HEK293 (cell line): ENCODE measurements at regions not wholly inside any gene's neighbourhood (a gene's known extent, or its start where the extent isn't known, plus 50 kb on each side); places are given as distances from the start of the nearest gene placed in this dataset.

ENCODE experiments used
- CTCF ChIA-PET: fragments of 350-600 bp; formaldehyde crosslinking; extraction: SDS; loops from one replicate; lab custom pipeline; 2021; ENCODE audit warnings: antibody characterized with exemption; lab: Yijun Ruan, JAX
- POLR2A ChIA-PET: fragments of 300-600 bp; formaldehyde crosslinking; extraction: SDS; loops from one replicate; lab custom pipeline; 2020; ENCODE audit warnings: antibody characterized with exemption, inconsistent platforms; lab: Yijun Ruan, JAX
- H3K27ac ChIP-seq: fragments of 200-500 bp; sonication (Bioruptor generic); 2 replicates; pipeline ENCODE4 v1.5.1; 2014; ENCODE audit warnings: low read depth, low read length, control low read depth, inconsistent platforms; ENCODE audit errors: extremely low read depth
- H3K36me3 ChIP-seq, 2 experiments: fragments of 200-500 bp in 1 of 2; sonication (Bioruptor generic) in 1 of 2; 1 replicate in 1 of 2; 2 replicates in 1 of 2; pipeline ENCODE4 v1.5.1; 2014 to 2017; ENCODE audit warnings: inconsistent platforms in 2 of 2, low read length in 2 of 2; ENCODE audit not compliant: control insufficient read depth in 2 of 2, insufficient read depth in 1 of 2
- H3K4me1 ChIP-seq: fragments of 200-500 bp; sonication (Bioruptor generic); 2 replicates; pipeline ENCODE4 v1.5.1; 2014; ENCODE audit warnings: mild to moderate bottlenecking, low read length, inconsistent platforms; ENCODE audit not compliant: control insufficient read depth, insufficient read depth
- H3K4me3 ChIP-seq: 2 replicates; pipeline ENCODE4 v1.5.1; 2011; ENCODE audit warnings: low read depth, mild to moderate bottlenecking, control low read depth, low read length, moderate library complexity
- H3K9me3 ChIP-seq: fragments of 200-500 bp; sonication (Bioruptor generic); 2 replicates; pipeline ENCODE4 v1.5.1; 2014; ENCODE audit warnings: low read depth, low read length, inconsistent platforms; ENCODE audit not compliant: control insufficient read depth, insufficient read depth
- ATF2 ChIP-seq: fragments of 450-650 bp; formaldehyde crosslinking; IDR thresholded peaks from 2 replicates; pipeline ENCODE4 v1.5.1; 2016; ENCODE audit warnings: missing biosample characterization, missing genetic modification characterization, low read depth
- ELK4 ChIP-seq: IDR thresholded peaks from 2 replicates; pipeline ENCODE4 v1.6.1; 2011; ENCODE audit warnings: mild to moderate bottlenecking, low read depth, low read length, borderline replicate concordance
- GLI2 ChIP-seq: fragments of 450-650 bp; formaldehyde crosslinking; IDR thresholded peaks from 2 replicates; pipeline ENCODE4; 2017; ENCODE audit warnings: missing biosample characterization, missing genetic modification characterization, low read depth, borderline replicate concordance
- INSM2 ChIP-seq: fragments of 450-650 bp; formaldehyde crosslinking; IDR thresholded peaks from 2 replicates; pipeline ENCODE4 v1.5.1; 2016; ENCODE audit warnings: missing biosample characterization, missing genetic modification characterization
- KLF7 ChIP-seq: fragments of 450-650 bp; formaldehyde crosslinking; IDR thresholded peaks from 2 replicates; pipeline ENCODE4 v1.5.1; 2016; ENCODE audit warnings: missing biosample characterization, missing genetic modification characterization, borderline replicate concordance
- KLF8 ChIP-seq: fragments of 450-650 bp; formaldehyde crosslinking; IDR thresholded peaks from 2 replicates; pipeline ENCODE4 v1.5.1; 2016; ENCODE audit warnings: missing biosample characterization, missing genetic modification characterization
- PBX3 ChIP-seq: sonication (generic); formaldehyde crosslinking; IDR thresholded peaks from 2 replicates; pipeline ENCODE4 v1.8.1; 2022; ENCODE audit warnings: mild to moderate bottlenecking, moderate library complexity, missing genetic modification reagents
- REPIN1 ChIP-seq: fragments of 450-650 bp; formaldehyde crosslinking; IDR thresholded peaks from 2 replicates; pipeline ENCODE4 v1.5.1; 2017; ENCODE audit warnings: missing biosample characterization, missing genetic modification characterization, low read depth
- SCRT1 ChIP-seq: fragments of 450-650 bp; formaldehyde crosslinking; IDR thresholded peaks from 2 replicates; pipeline ENCODE4 v1.5.1; 2016; ENCODE audit warnings: missing biosample characterization, missing genetic modification characterization, borderline replicate concordance
- SCRT2 ChIP-seq: fragments of 450-650 bp; formaldehyde crosslinking; IDR thresholded peaks from 2 replicates; pipeline ENCODE4 v1.5.1; 2016; ENCODE audit warnings: missing biosample characterization, missing genetic modification characterization
- SP7 ChIP-seq: fragments of 450-650 bp; formaldehyde crosslinking; IDR thresholded peaks from 2 replicates; pipeline ENCODE4 v1.5.1; 2016; ENCODE audit warnings: missing biosample characterization, missing genetic modification characterization
- ZBTB48 ChIP-seq: fragments of 450-650 bp; formaldehyde crosslinking; IDR thresholded peaks from 2 replicates; pipeline ENCODE4 v1.5.1; 2016; ENCODE audit warnings: missing biosample characterization, missing genetic modification characterization
- ZNF114 ChIP-seq: fragments of 450-650 bp; formaldehyde crosslinking; IDR thresholded peaks from 2 replicates; pipeline ENCODE4 v1.5.0; 2017; ENCODE audit warnings: missing biosample characterization, missing genetic modification characterization
- ZNF169 ChIP-seq: fragments of 450-650 bp; formaldehyde crosslinking; IDR thresholded peaks from 2 replicates; pipeline ENCODE4 v1.5.1; 2016; ENCODE audit warnings: missing biosample characterization, missing genetic modification characterization
- ZNF280D ChIP-seq: fragments of 450-650 bp; formaldehyde crosslinking; IDR thresholded peaks from 2 replicates; pipeline ENCODE4 v1.5.1; 2016; ENCODE audit warnings: missing biosample characterization, missing genetic modification characterization
- ZNF311 ChIP-seq: fragments of 450-650 bp; formaldehyde crosslinking; IDR thresholded peaks from 2 replicates; pipeline ENCODE4 v1.5.1; 2017; ENCODE audit warnings: missing biosample characterization, missing genetic modification characterization, borderline replicate concordance
- ZNF433 ChIP-seq: fragments of 450-650 bp; formaldehyde crosslinking; IDR thresholded peaks from 2 replicates; pipeline ENCODE4 v1.5.1; 2016; ENCODE audit warnings: missing biosample characterization, missing genetic modification characterization, low read depth
- ZNF544 ChIP-seq: fragments of 450-650 bp; formaldehyde crosslinking; IDR thresholded peaks from 2 replicates; pipeline ENCODE4 v1.5.0; 2017; ENCODE audit warnings: missing biosample characterization, missing genetic modification characterization
- ZNF571 ChIP-seq: fragments of 450-650 bp; formaldehyde crosslinking; IDR thresholded peaks from 2 replicates; pipeline ENCODE4 v1.5.0; 2017; ENCODE audit warnings: missing biosample characterization, missing genetic modification characterization
- ZNF677 ChIP-seq: fragments of 450-650 bp; IDR thresholded peaks from 2 replicates; pipeline ENCODE4 v1.5.0; 2018; ENCODE audit warnings: missing biosample characterization, mild to moderate bottlenecking, missing genetic modification characterization, moderate library complexity
- ZNF76 ChIP-seq: fragments of 450-650 bp; formaldehyde crosslinking; IDR thresholded peaks from 2 replicates; pipeline ENCODE4; 2016; ENCODE audit warnings: low read depth, missing biosample characterization, missing genetic modification characterization, borderline replicate concordance
- ZNF776 ChIP-seq: fragments of 450-650 bp; formaldehyde crosslinking; IDR thresholded peaks from 2 replicates; pipeline ENCODE4 v1.5.0; 2017; ENCODE audit warnings: missing biosample characterization, missing genetic modification characterization, borderline replicate concordance

- TF ChIP-seq ZNF169 (tag by site-specific recombination) (no peak), ELK4 (no peak), ZNF433 (tag by site-specific recombination) (no peak), ZNF311 (tag by site-specific recombination) (no peak)
Measured at GRCh38 chr5:85170183-85170582, 785.5 kb upstream of the EDIL3 start (continued).

GRCh38 chr5:85173469-85173868, 788.8 kb upstream of the EDIL3 start:
- Histone ChIP-seq H3K9me3 (no peaks in the 10 kb centered on the region), H3K36me3 (no peaks in the 10 kb centered on the region), H3K27ac (no peak overlapping the region), H3K4me1 (no peaks in the 10 kb centered on the region), H3K4me3 (no peak overlapping the region)
- ChIA-PET CTCF (no interaction called here), POLR2A (no interaction called here)
- TF ChIP-seq INSM2 (no peak), ZBTB48 (no peak), ZNF571 (no peak), KLF8 (tag by site-specific recombination) (no peak), ZNF677 (tag by site-specific recombination) (no peak), ZNF776 (tag by site-specific recombination) (no peak), SP7 (tag by site-specific recombination) (no peak), ZNF280D (no peak), GLI2 (tag by site-specific recombination) (no peak), SCRT2 (no peak), ATF2 (no peak), REPIN1 (tag by site-specific recombination) (no peak), ZNF76 (tag by site-specific recombination) (no peak), PBX3 (CRISPR knock-in tag) (no peak), ZNF114 (tag by site-specific recombination) (no peak), SCRT1 (tag by site-specific recombination) (no peak), KLF7 (tag by site-specific recombination) (no peak), ZNF544 (tag by site-specific recombination) (no peak)
